Fibroblast of lung (primary cell): ENCODE measurements at regions not wholly inside any gene's neighbourhood (a gene's known extent, or its start where the extent isn't known, plus 50 kb on each side); places are given as distances from the start of the nearest gene placed in this dataset.

Source experiments
- DNase-seq, 2 donors: peaks; one replicate each; pipeline versions ENCODE4 v3.0.0 to v3.0.0-alpha.2; 2010; ENCODE audit warnings: low read depth in 2 of 2
- H2AFZ ChIP-seq: 2 replicates; pipeline ENCODE4 v1.5.1; 2012; ENCODE audit warnings: low read length, control low read depth, inconsistent platforms
- H3K27ac ChIP-seq: 2 replicates; pipeline ENCODE4 v1.5.1; 2011; ENCODE audit warnings: low read length, control low read depth; ENCODE audit not compliant: insufficient read depth
- H3K27me3 ChIP-seq: 2 replicates; pipeline ENCODE4 v1.5.1; 2011; ENCODE audit warnings: mild to moderate bottlenecking, low read length; ENCODE audit not compliant: control insufficient read depth, insufficient read depth
- H3K36me3 ChIP-seq: 2 replicates; pipeline ENCODE4 v1.5.1; 2011; ENCODE audit warnings: low read length; ENCODE audit not compliant: control insufficient read depth, insufficient read depth
- H3K4me1 ChIP-seq: 2 replicates; pipeline ENCODE4 v1.5.1; 2011; ENCODE audit warnings: low read length; ENCODE audit not compliant: control insufficient read depth, insufficient read depth; ENCODE audit errors: extremely low read depth
- H3K4me2 ChIP-seq: 2 replicates; pipeline ENCODE4 v1.5.1; 2011; ENCODE audit warnings: low read length, control low read depth; ENCODE audit not compliant: insufficient read depth; ENCODE audit errors: extremely low read depth
- H3K4me3 ChIP-seq, 4 experiments: fragments of 200-600 bp in 1 of 4; sonication (generic) in 1 of 4; replicated peaks in 1 of 4; 2 replicates each; pipeline ENCODE4 v1.5.1; 2011 to 2016; ENCODE audit warnings: low read length in 4 of 4, low read depth in 3 of 4, mild to moderate bottlenecking in 3 of 4, control low read depth in 2 of 4, inconsistent platforms in 1 of 4, mixed read lengths in 1 of 4; ENCODE audit not compliant: insufficient read depth in 1 of 4; ENCODE audit errors: control extremely low read depth in 1 of 4
- H3K79me2 ChIP-seq: 2 replicates; pipeline ENCODE4 v1.5.1; 2012; ENCODE audit warnings: mild to moderate bottlenecking, low read length, inconsistent platforms; ENCODE audit not compliant: control insufficient read depth, insufficient read depth
- H3K9ac ChIP-seq: 2 replicates; pipeline ENCODE4 v1.5.1; 2011; ENCODE audit warnings: mild to moderate bottlenecking, low read length, control low read depth; ENCODE audit not compliant: insufficient read depth
- H3K9me3 ChIP-seq: 2 replicates; pipeline ENCODE4 v1.5.1; 2012; ENCODE audit warnings: low read depth, low read length; ENCODE audit not compliant: control insufficient read depth, insufficient read depth
- H4K20me1 ChIP-seq: 2 replicates; pipeline ENCODE4 v1.5.1; 2011; ENCODE audit warnings: low read length; ENCODE audit not compliant: control insufficient read depth, insufficient read depth; ENCODE audit errors: extremely low read depth
- EZH2 ChIP-seq: IDR thresholded peaks from 2 replicates; pipeline ENCODE4 v1.5.1; 2012; ENCODE audit warnings: low read length, control low read depth, mild to moderate bottlenecking; ENCODE audit errors: missing control alignments
- TF ChIP-seq, protein P1 (sequence below), 2 donors: IDR thresholded peaks in 1 of 2; conservative IDR thresholded peaks in 1 of 2; 1 replicate in 1 of 2; 2 replicates in 1 of 2; pipeline ENCODE4 v1.5.1; 2011 to 2012; ENCODE audit warnings: low read length in 2 of 2, control low read depth in 1 of 2, inconsistent platforms in 1 of 2, low read depth in 1 of 2, mild to moderate bottlenecking in 1 of 2

DNA sequence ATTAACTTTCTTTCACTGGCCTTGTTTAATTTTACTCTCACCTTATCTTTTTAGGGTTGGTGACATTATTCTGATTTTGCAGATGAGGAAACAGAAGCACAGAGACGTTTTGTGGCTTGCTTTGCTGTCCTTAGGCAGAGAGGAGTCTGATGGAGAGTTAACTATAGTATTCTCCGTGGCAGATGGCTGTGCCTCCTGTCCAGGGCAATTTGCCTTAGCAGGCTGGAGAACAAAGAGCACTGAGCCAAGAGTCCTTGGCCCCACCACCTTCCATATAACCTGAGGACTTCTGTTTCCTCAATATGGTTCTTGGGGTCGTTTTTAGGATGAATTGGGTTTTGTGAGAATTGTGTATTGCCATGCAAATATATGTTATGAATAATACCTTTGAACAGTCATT lies 71.4 kb upstream of the BACH2 start:
- Histone ChIP-seq H3K79me2 (no peaks in the 10 kb centered on the region), H3K4me2 (peak overlapping the region; percentile 65), H3K9me3 (no peaks in the 10 kb centered on the region), H3K4me1 (peaks cover 8% of the 10 kb centered on the region), H4K20me1 (no peaks in the 10 kb centered on the region), H3K9ac (no peak overlapping the region), H3K4me3 (no peak overlapping the region), H2AFZ (no peak overlapping the region), H3K27me3 (no peaks in the 10 kb centered on the region), H3K27ac (peak overlapping the region; percentile 7), H3K36me3 (no peaks in the 10 kb centered on the region)
- TF ChIP-seq, protein P1, sequence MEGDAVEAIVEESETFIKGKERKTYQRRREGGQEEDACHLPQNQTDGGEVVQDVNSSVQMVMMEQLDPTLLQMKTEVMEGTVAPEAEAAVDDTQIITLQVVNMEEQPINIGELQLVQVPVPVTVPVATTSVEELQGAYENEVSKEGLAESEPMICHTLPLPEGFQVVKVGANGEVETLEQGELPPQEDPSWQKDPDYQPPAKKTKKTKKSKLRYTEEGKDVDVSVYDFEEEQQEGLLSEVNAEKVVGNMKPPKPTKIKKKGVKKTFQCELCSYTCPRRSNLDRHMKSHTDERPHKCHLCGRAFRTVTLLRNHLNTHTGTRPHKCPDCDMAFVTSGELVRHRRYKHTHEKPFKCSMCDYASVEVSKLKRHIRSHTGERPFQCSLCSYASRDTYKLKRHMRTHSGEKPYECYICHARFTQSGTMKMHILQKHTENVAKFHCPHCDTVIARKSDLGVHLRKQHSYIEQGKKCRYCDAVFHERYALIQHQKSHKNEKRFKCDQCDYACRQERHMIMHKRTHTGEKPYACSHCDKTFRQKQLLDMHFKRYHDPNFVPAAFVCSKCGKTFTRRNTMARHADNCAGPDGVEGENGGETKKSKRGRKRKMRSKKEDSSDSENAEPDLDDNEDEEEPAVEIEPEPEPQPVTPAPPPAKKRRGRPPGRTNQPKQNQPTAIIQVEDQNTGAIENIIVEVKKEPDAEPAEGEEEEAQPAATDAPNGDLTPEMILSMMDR (conservative IDR thresholded peaks at IDR 0.05 in 1 of 2, IDR thresholded peaks at IDR 0.05 in 1 of 2; ENCODE audit: low read depth in 1 of 2, low read length in 2 of 2) = no peak
- no peak for TF ChIP-seq EZH2
- no peak for DNase-seq

- Histone ChIP-seq H3K4me2 (no peak overlapping the region), H3K27ac (no peak overlapping the region), H3K79me2 (no peaks in the 10 kb centered on the region), H2AFZ (no peak overlapping the region), H3K9me3 (no peaks in the 10 kb centered on the region), H3K36me3 (no peaks in the 10 kb centered on the region), H3K4me3 (no peak overlapping the region), H4K20me1 (no peaks in the 10 kb centered on the region), H3K4me1 (peaks cover 8% of the 10 kb centered on the region), H3K27me3 (no peaks in the 10 kb centered on the region), H3K9ac (no peak overlapping the region)
- no peak for TF ChIP-seq EZH2
- TF ChIP-seq, protein P1 (conservative IDR thresholded peaks at IDR 0.05 in 1 of 2, IDR thresholded peaks at IDR 0.05 in 1 of 2; ENCODE audit: low read depth in 1 of 2, low read length in 2 of 2) = no peak
- no peak for DNase-seq
Observed at GRCh38 chr6:90365565-90366219, 69.0 kb upstream of the BACH2 start.

GRCh38 chr6:90365002-90365401 lies 68.4 kb upstream of the BACH2 start:
- no peak overlapping the region for H2AFZ ChIP-seq
- no peaks in the 10 kb centered on the region for H3K27me3 ChIP-seq
- H3K9me3 ChIP-seq = no peaks in the 10 kb centered on the region
- H3K4me2 ChIP-seq = no peak overlapping the region
- no peak overlapping the region for H3K9ac ChIP-seq
- H3K36me3 ChIP-seq = no peaks in the 10 kb centered on the region
- H3K4me3 ChIP-seq = no peak overlapping the region
- no peaks in the 10 kb centered on the region for H3K79me2 ChIP-seq
- DNase-seq = no peak
- TF ChIP-seq, protein P1 (conservative IDR thresholded peaks at IDR 0.05 in 1 of 2, IDR thresholded peaks at IDR 0.05 in 1 of 2; ENCODE audit: low read depth in 1 of 2, low read length in 2 of 2) = no peak
- TF ChIP-seq EZH2 = no peak
- H3K27ac ChIP-seq = no peak overlapping the region
- H3K4me1 ChIP-seq = peaks cover 8% of the 10 kb centered on the region
- no peaks in the 10 kb centered on the region for H4K20me1 ChIP-seq
